Loucy (cell line): ENCODE measurements at regions not wholly inside any gene's neighbourhood (a gene's known extent, or its start where the extent isn't known, plus 50 kb on each side); places are given as distances from the start of the nearest gene placed in this dataset.

Source experiments
- EZH2phosphoT487 ChIP-seq: fragments of 200-600 bp; IDR thresholded peaks from 2 replicates; pipeline ENCODE4 v1.6.1; 2018; ENCODE audit warnings: antibody characterized with exemption, mild to moderate bottlenecking, moderate library complexity, borderline replicate concordance
- TF ChIP-seq, protein P1 (sequence below): fragments of 200-600 bp; sonication (generic); conservative IDR thresholded peaks from 2 replicates; pipeline ENCODE4 v1.5.1; 2014; ENCODE audit warnings: mild to moderate bottlenecking, antibody characterized with exemption, low read length

DNA sequence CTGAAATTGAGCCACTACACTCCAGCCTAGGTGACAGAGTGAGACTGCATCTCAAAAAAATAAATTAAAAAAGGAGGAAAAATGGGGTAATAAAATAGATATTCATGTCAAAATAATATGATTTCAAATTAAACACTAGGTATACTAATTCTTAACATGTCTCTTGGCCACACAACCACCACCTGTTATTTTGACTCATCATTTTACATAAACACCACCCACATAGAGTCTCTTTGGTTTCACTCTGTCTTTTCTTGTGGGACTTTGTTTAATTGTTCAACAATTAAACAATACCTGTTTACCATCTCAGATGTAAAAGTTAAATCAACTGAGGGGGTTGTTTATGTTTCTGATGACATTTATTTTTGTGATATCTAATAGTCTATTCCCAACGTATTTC lies 476.8 kb upstream of the ADGRB3 start:
- TF ChIP-seq, protein P1, sequence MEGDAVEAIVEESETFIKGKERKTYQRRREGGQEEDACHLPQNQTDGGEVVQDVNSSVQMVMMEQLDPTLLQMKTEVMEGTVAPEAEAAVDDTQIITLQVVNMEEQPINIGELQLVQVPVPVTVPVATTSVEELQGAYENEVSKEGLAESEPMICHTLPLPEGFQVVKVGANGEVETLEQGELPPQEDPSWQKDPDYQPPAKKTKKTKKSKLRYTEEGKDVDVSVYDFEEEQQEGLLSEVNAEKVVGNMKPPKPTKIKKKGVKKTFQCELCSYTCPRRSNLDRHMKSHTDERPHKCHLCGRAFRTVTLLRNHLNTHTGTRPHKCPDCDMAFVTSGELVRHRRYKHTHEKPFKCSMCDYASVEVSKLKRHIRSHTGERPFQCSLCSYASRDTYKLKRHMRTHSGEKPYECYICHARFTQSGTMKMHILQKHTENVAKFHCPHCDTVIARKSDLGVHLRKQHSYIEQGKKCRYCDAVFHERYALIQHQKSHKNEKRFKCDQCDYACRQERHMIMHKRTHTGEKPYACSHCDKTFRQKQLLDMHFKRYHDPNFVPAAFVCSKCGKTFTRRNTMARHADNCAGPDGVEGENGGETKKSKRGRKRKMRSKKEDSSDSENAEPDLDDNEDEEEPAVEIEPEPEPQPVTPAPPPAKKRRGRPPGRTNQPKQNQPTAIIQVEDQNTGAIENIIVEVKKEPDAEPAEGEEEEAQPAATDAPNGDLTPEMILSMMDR, result no peak
- TF ChIP-seq EZH2phosphoT487, result no peak
